SH-SY5Y (cell line): ENCODE measurements at regions not wholly inside any gene's neighbourhood (a gene's known extent, or its start where the extent isn't known, plus 50 kb on each side); places are given as distances from the start of the nearest gene placed in this dataset.

Experiments used
- GATA2 ChIP-seq: IDR thresholded peaks from 2 replicates; pipeline ENCODE4 v1.6.1; 2011; ENCODE audit warnings: mild to moderate bottlenecking, low read depth, low read length
- GATA3 ChIP-seq: IDR thresholded peaks from 2 replicates; pipeline ENCODE4 v1.6.1; 2011; ENCODE audit warnings: low read depth, mild to moderate bottlenecking, low read length, moderate library complexity

DNA sequence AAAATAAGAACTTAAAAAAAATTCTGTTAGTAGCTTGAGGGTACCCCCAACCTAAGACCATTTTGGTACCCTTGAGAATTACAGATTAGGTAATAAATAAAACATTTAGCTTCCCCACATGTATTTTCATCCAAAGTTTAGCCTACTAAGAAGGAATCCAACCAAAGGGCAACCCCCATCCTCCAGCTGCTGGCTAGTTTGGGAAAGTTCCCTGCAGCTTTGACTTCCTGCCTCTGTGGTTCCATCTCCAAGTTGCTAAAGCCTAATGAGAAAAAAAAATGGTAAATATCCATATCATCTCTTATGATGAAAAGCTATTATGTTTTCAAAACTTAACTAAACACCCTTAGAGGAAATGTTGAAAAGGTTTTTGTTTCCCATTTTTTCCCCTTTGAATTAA, 547.2 kb downstream of the ANKRD7 start:
- TF ChIP-seq GATA3 (no peak), GATA2 (no peak)
